HepG2 (cell line): ENCODE measurements at regions not wholly inside any gene's neighbourhood (a gene's known extent, or its start where the extent isn't known, plus 50 kb on each side); places are given as distances from the start of the nearest gene placed in this dataset.

Experiments used
- ATAC-seq: fragments of 200-7000 bp; cut with Tn5 transposase; 3 replicates; pipeline ENCODE4 v1.9.1; 2020; ENCODE audit warnings: mild to moderate bottlenecking, moderate library complexity
- BruUV-seq: library from RNA; stranded (reverse); fragments of 400-500 nt; replicated peaks from 2 replicates; lab custom pipeline; 2021; lab: Mats Ljungman, UMichigan
- CTCF ChIA-PET: fragments of 300-600 bp; formaldehyde crosslinking; extraction: SDS; loops from one replicate; lab custom pipeline; 2021; ENCODE audit warnings: low total read pairs, inconsistent platforms, low intra/inter-chr PET ratio; lab: Yijun Ruan, JAX
- POLR2A ChIA-PET: fragments of 350-600 bp; sonication (Branson Sonifier 250); formaldehyde crosslinking; loops from one replicate; lab custom pipeline; 2020; ENCODE audit warnings: antibody characterized with exemption, inconsistent platforms; lab: Yijun Ruan, JAX
- DNase-seq: peaks from one replicate; pipeline ENCODE4 v3.0.0-alpha.2; 2015; ENCODE audit warnings: low spot score
- FAIRE-seq: peaks from 3 replicates; lab custom pipeline; 2011; peaks lifted over from hg19 to GRCh38; lab: Jason Lieb, UNC
- H2AFZ ChIP-seq: one replicate; pipeline ENCODE4 v1.6.1; 2011; ENCODE audit warnings: low read length, inconsistent platforms
- H3K27ac ChIP-seq: fragments of 300-600 bp; 3 replicates; pipeline ENCODE4 v1.8.0; 2011; ENCODE audit warnings: mixed run types, mild to moderate bottlenecking, mixed read lengths, low read length, inconsistent platforms; ENCODE audit not compliant: insufficient read depth; ENCODE audit errors: extremely low read length
- H3K27me3 ChIP-seq, 2 experiments: fragments of 200-600 bp in 1 of 2; 2 replicates in 1 of 2; 3 replicates in 1 of 2; pipeline versions ENCODE4 v1.6.0 to v1.8.0; 2011; ENCODE audit warnings: low read length in 2 of 2, mild to moderate bottlenecking in 2 of 2, moderate library complexity in 2 of 2, inconsistent platforms in 1 of 2; ENCODE audit not compliant: insufficient read depth in 2 of 2, control insufficient read depth in 1 of 2
- H3K36me3 ChIP-seq, 2 experiments: fragments of 200-600 bp in 1 of 2; replicated peaks in 1 of 2; 2 replicates in 1 of 2; 3 replicates in 1 of 2; pipeline versions ENCODE4 v1.5.1 to v1.8.0; 2011; ENCODE audit warnings: low read length in 2 of 2, inconsistent platforms in 1 of 2; ENCODE audit not compliant: insufficient read depth in 2 of 2, control insufficient read depth in 1 of 2
- H3K4me1 ChIP-seq: 2 replicates; pipeline ENCODE4 v1.5.1; 2012; ENCODE audit warnings: low read length, inconsistent platforms; ENCODE audit not compliant: insufficient read depth
- H3K4me2 ChIP-seq: 2 replicates; pipeline ENCODE4 v1.6.0; 2011; ENCODE audit warnings: low read depth, low read length, inconsistent platforms
- H3K4me3 ChIP-seq, 3 experiments: fragments of 200-600 bp in 1 of 3; sonication (generic), shearing (Covaris generic) in 1 of 3; replicated peaks in 1 of 3; 2 replicates each; pipeline ENCODE4 v1.5.1; 2011 to 2016; ENCODE audit warnings: low read length in 3 of 3, inconsistent platforms in 2 of 3, low read depth in 2 of 3, mild to moderate bottlenecking in 2 of 3, control low read depth in 1 of 3, mixed read lengths in 1 of 3; ENCODE audit not compliant: insufficient read depth in 1 of 3
- H3K79me2 ChIP-seq: one replicate; pipeline ENCODE4 v1.6.1; 2011; ENCODE audit warnings: low read length, inconsistent platforms; ENCODE audit not compliant: insufficient read depth
- H3K9ac ChIP-seq: 2 replicates; pipeline ENCODE4 v1.6.0; 2011; ENCODE audit warnings: mild to moderate bottlenecking, low read depth, low read length, inconsistent platforms; ENCODE audit not compliant: insufficient read depth
- H3K9me3 ChIP-seq: 2 replicates; pipeline ENCODE4 v1.5.1; 2012; ENCODE audit warnings: mild to moderate bottlenecking, low read length
- H4K20me1 ChIP-seq: 2 replicates; pipeline ENCODE4 v1.6.0; 2011; ENCODE audit warnings: inconsistent platforms, mild to moderate bottlenecking, low read length, moderate library complexity; ENCODE audit not compliant: insufficient read depth
- BRCA1 ChIP-seq: sonication (generic); formaldehyde crosslinking; IDR thresholded peaks from 2 replicates; pipeline ENCODE4 v1.4.0; 2020; ENCODE audit warnings: missing genetic modification reagents
- GLI4 ChIP-seq: sonication (generic); formaldehyde crosslinking; IDR thresholded peaks from 2 replicates; pipeline ENCODE4 v1.5.1; 2020; ENCODE audit warnings: missing genetic modification reagents, mild to moderate bottlenecking, moderate library complexity, borderline replicate concordance
- JUN ChIP-seq: sonication (generic); formaldehyde crosslinking; IDR thresholded peaks from 2 replicates; pipeline ENCODE4 v1.4.0; 2020; ENCODE audit warnings: mild to moderate bottlenecking, missing genetic modification reagents
- NCOA5 ChIP-seq: sonication (generic); formaldehyde crosslinking; IDR thresholded peaks from 2 replicates; pipeline ENCODE4 v1.4.0; 2020; ENCODE audit warnings: missing genetic modification reagents
- PCBP1 ChIP-seq: fragments of 200-400 bp; formaldehyde crosslinking; IDR thresholded peaks from 2 replicates; pipeline ENCODE4 v1.6.1; 2017; ENCODE audit warnings: mild to moderate bottlenecking, low read depth, low read length, borderline replicate concordance
- TCF12 ChIP-seq, 2 experiments: fragments of 450-650 bp in 1 of 2; sonication (generic) in 1 of 2; formaldehyde crosslinking in 1 of 2; IDR thresholded peaks; 2 replicates each; pipeline versions ENCODE4 v1.6.1 to v1.8.0; 2017 to 2022; ENCODE audit warnings: antibody characterized with exemption in 1 of 2, mild to moderate bottlenecking in 1 of 2, missing genetic modification reagents in 1 of 2, moderate library complexity in 1 of 2
- YEATS4 ChIP-seq: sonication (generic); formaldehyde crosslinking; IDR thresholded peaks from 2 replicates; pipeline ENCODE4 v1.4.0; 2020; ENCODE audit warnings: missing genetic modification reagents, borderline replicate concordance
- ZFP37 ChIP-seq: sonication (generic); formaldehyde crosslinking; IDR thresholded peaks from 2 replicates; pipeline ENCODE4 v1.4.0; 2020; ENCODE audit warnings: missing genetic modification reagents, borderline replicate concordance
- ZFYVE20 ChIP-seq: sonication (generic); formaldehyde crosslinking; IDR thresholded peaks from 2 replicates; pipeline ENCODE4 v1.8.0; 2023; ENCODE audit warnings: low read depth, mild to moderate bottlenecking, moderate library complexity, missing genetic modification reagents, borderline replicate concordance
- ZNF224 ChIP-seq: sonication (generic); formaldehyde crosslinking; IDR thresholded peaks from 2 replicates; pipeline ENCODE4 v1.5.0; 2020; ENCODE audit warnings: mild to moderate bottlenecking, missing genetic modification reagents
- ZNF562 ChIP-seq: sonication (generic); formaldehyde crosslinking; IDR thresholded peaks from 2 replicates; pipeline ENCODE4 v1.8.0; 2022; ENCODE audit warnings: missing genetic modification reagents, borderline replicate concordance
- ZNF570 ChIP-seq: sonication (generic); formaldehyde crosslinking; IDR thresholded peaks from 2 replicates; pipeline ENCODE4 v1.4.0; 2020; ENCODE audit warnings: mild to moderate bottlenecking, missing genetic modification reagents, borderline replicate concordance
- ZNF713 ChIP-seq: sonication (generic); formaldehyde crosslinking; IDR thresholded peaks from 2 replicates; pipeline ENCODE4 v1.4.0; 2020; ENCODE audit warnings: mild to moderate bottlenecking, missing genetic modification reagents
- WGBS: methylation state at CpG from one replicate; pipeline ENCODE4 v1.1.6; 2017; ENCODE audit warnings: low lambda C conversion rate; 5-methylcytosine and 5-hydroxymethylcytosine counted together
- in situ Hi-C: cut with HindIII; loops from 2 replicates; pipeline ENCODE4 v1.10.0; 2017; ENCODE audit warnings: low pct_unique_long_range_greater_than_20kb; ENCODE audit not compliant: extremely low pct_ligation_motif_present
- intact Hi-C: fragments of 100-400 bp; cut with micrococcal nuclease; formaldehyde crosslinking; loops from one replicate; pipeline ENCODE4 v1.10.0; 2022; ENCODE audit not compliant: unreplicated experiment
- TF ChIP-seq, protein P1 (sequence below): IDR thresholded peaks from 2 replicates; pipeline ENCODE4 v1.6.1; 2016; ENCODE audit warnings: missing compliant biosample characterization, missing genetic modification reagents, borderline replicate concordance
- TF ChIP-seq, protein P2 (sequence below): sonication (generic); formaldehyde crosslinking; IDR thresholded peaks from 2 replicates; pipeline ENCODE4 v1.5.0; 2020; ENCODE audit warnings: mild to moderate bottlenecking, missing genetic modification reagents
- TF ChIP-seq, protein P3 (sequence below), 2 experiments: sonication (generic) in 1 of 2; formaldehyde crosslinking in 1 of 2; IDR thresholded peaks; 2 replicates each; pipeline versions ENCODE4 v1.6.1 to v1.9.0; 2014 to 2022; ENCODE audit warnings: antibody characterized with exemption in 1 of 2, borderline replicate concordance in 1 of 2, inconsistent platforms in 1 of 2, low read depth in 1 of 2, missing genetic modification reagents in 1 of 2

DNA sequence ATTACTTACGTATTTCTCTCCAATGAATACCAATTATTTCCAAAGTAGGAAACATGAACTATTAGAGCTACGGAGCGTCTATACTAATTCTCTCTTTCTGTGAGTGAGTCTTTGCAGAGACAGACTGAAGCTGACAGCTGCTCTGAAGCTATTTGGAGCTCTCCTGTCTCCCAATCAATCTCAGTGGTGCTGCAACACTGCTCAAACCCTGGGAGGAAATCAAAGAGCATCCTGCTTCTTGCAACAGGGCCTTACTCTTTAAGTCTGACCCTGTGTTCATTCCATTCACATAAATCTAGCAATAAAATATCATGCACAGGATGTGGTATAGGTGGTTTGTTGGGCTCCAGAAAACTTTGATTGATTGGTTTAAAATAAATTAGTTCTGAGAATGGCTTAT is 685.7 kb upstream of the IGFBP3 start:
- ATAC-seq (no peak), FAIRE-seq (no peak), DNase-seq (no peak)
- Histone ChIP-seq H3K27ac (no peak overlapping the region), H3K4me1 (no peaks in the 10 kb centered on the region), H3K36me3 (no peaks in the 10 kb centered on the region), H3K27me3 (no peaks in the 10 kb centered on the region; a peak in 1 of 5 replicates), H3K79me2 (no peaks in the 10 kb centered on the region), H3K9ac (no peak overlapping the region), H3K9me3 (no peaks in the 10 kb centered on the region), H3K4me2 (no peak overlapping the region), H3K4me3 (no peak overlapping the region), H4K20me1 (no peaks in the 10 kb centered on the region), H2AFZ (no peak overlapping the region)
- WGBS = 14% methylated on average over 3 of the region's 3 CpGs
- no TSS peak for BruUV-seq
- in situ Hi-C loops = no loop called here
- CTCF ChIA-PET = no interaction called here
- intact Hi-C loops = no loop called here
- POLR2A ChIA-PET = no interaction called here
- no peak for TF ChIP-seq ZFYVE20 (CRISPR knock-in tag)
- no peak for TF ChIP-seq PCBP1
- TF ChIP-seq, protein P1, sequence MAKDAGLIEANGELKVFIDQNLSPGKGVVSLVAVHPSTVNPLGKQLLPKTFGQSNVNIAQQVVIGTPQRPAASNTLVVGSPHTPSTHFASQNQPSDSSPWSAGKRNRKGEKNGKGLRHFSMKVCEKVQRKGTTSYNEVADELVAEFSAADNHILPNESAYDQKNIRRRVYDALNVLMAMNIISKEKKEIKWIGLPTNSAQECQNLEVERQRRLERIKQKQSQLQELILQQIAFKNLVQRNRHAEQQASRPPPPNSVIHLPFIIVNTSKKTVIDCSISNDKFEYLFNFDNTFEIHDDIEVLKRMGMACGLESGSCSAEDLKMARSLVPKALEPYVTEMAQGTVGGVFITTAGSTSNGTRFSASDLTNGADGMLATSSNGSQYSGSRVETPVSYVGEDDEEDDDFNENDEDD (CRISPR knock-in tag) = no peak
- no peak for TF ChIP-seq ZFP37 (CRISPR knock-in tag)
- TF ChIP-seq, protein P2, sequence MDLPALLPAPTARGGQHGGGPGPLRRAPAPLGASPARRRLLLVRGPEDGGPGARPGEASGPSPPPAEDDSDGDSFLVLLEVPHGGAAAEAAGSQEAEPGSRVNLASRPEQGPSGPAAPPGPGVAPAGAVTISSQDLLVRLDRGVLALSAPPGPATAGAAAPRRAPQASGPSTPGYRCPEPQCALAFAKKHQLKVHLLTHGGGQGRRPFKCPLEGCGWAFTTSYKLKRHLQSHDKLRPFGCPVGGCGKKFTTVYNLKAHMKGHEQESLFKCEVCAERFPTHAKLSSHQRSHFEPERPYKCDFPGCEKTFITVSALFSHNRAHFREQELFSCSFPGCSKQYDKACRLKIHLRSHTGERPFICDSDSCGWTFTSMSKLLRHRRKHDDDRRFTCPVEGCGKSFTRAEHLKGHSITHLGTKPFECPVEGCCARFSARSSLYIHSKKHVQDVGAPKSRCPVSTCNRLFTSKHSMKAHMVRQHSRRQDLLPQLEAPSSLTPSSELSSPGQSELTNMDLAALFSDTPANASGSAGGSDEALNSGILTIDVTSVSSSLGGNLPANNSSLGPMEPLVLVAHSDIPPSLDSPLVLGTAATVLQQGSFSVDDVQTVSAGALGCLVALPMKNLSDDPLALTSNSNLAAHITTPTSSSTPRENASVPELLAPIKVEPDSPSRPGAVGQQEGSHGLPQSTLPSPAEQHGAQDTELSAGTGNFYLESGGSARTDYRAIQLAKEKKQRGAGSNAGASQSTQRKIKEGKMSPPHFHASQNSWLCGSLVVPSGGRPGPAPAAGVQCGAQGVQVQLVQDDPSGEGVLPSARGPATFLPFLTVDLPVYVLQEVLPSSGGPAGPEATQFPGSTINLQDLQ (CRISPR knock-in tag) = no peak
- TF ChIP-seq, protein P3, sequence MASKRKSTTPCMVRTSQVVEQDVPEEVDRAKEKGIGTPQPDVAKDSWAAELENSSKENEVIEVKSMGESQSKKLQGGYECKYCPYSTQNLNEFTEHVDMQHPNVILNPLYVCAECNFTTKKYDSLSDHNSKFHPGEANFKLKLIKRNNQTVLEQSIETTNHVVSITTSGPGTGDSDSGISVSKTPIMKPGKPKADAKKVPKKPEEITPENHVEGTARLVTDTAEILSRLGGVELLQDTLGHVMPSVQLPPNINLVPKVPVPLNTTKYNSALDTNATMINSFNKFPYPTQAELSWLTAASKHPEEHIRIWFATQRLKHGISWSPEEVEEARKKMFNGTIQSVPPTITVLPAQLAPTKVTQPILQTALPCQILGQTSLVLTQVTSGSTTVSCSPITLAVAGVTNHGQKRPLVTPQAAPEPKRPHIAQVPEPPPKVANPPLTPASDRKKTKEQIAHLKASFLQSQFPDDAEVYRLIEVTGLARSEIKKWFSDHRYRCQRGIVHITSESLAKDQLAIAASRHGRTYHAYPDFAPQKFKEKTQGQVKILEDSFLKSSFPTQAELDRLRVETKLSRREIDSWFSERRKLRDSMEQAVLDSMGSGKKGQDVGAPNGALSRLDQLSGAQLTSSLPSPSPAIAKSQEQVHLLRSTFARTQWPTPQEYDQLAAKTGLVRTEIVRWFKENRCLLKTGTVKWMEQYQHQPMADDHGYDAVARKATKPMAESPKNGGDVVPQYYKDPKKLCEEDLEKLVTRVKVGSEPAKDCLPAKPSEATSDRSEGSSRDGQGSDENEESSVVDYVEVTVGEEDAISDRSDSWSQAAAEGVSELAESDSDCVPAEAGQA (IDR thresholded peaks at IDR 0.05; ENCODE audit: low read depth) = no peak
- TF ChIP-seq, protein P3 (CRISPR knock-in tag; IDR thresholded peaks at IDR 0.05; ENCODE audit: borderline replicate concordance) = no peak
- TF ChIP-seq JUN (CRISPR knock-in tag) = no peak
- TF ChIP-seq YEATS4 (CRISPR knock-in tag) = no peak
- TF ChIP-seq TCF12 (IDR thresholded peaks at IDR 0.05) = no peak
- no peak for TF ChIP-seq TCF12 (CRISPR knock-in tag; IDR thresholded peaks at IDR 0.05)
- no peak for TF ChIP-seq ZNF224 (CRISPR knock-in tag)
- TF ChIP-seq ZNF713 (CRISPR knock-in tag) = no peak
- TF ChIP-seq GLI4 (CRISPR knock-in tag) = no peak
- no peak for TF ChIP-seq ZNF570 (CRISPR knock-in tag)
- TF ChIP-seq NCOA5 (CRISPR knock-in tag) = no peak
- no peak for TF ChIP-seq BRCA1
- no peak for TF ChIP-seq ZNF562 (CRISPR knock-in tag)
